H1 (cell line): ENCODE measurements at regions not wholly inside any gene's neighbourhood (a gene's known extent, or its start where the extent isn't known, plus 50 kb on each side); places are given as distances from the start of the nearest gene placed in this dataset.

Experiments
- CTCF ChIA-PET: fragments of 300-600 bp; sonication (Branson Sonifier 250); formaldehyde crosslinking; loops from one replicate; lab custom pipeline; 2021; ENCODE audit not compliant: partially characterized antibody; lab: Charles Lee
- POLR2A ChIA-PET: fragments of 300-600 bp; sonication (Branson Sonifier 250); formaldehyde crosslinking; loops from one replicate; lab custom pipeline; 2021; ENCODE audit warnings: inconsistent platforms; ENCODE audit not compliant: partially characterized antibody; lab: Charles Lee
- DNase-seq, 2 experiments: peaks; one replicate each; pipeline versions ENCODE4 v3.0.0 to v3.0.0-alpha.2; 2010 to 2022; ENCODE audit warnings: low spot score in 2 of 2, low read depth in 1 of 2, mixed read lengths in 1 of 2
- FAIRE-seq: peaks from 2 replicates; lab custom pipeline; 2011; peaks lifted over from hg19 to GRCh38; lab: Jason Lieb, UNC
- H2AFZ ChIP-seq: 2 replicates; pipeline ENCODE4 v1.8.1; 2012; ENCODE audit warnings: low read length, inconsistent platforms
- H2AK5ac ChIP-seq: 2 replicates; pipeline ENCODE4 v1.6.1; 2013; ENCODE audit warnings: low read depth, low read length
- H2BK120ac ChIP-seq: replicated peaks from 2 replicates; pipeline ENCODE3; 2013; ENCODE audit warnings: low read depth, low read length, inconsistent platforms
- H2BK12ac ChIP-seq: 2 replicates; pipeline ENCODE4 v1.6.1; 2013; ENCODE audit warnings: low read depth, low read length
- H2BK15ac ChIP-seq: 2 replicates; pipeline ENCODE4 v1.6.1; 2013; ENCODE audit warnings: low read length
- H2BK20ac ChIP-seq: 2 replicates; pipeline ENCODE4 v1.6.1; 2013; ENCODE audit warnings: low read length
- H2BK5ac ChIP-seq: 2 replicates; pipeline ENCODE4 v1.6.1; 2013; ENCODE audit warnings: low read depth, low read length
- H3K14ac ChIP-seq: 2 replicates; pipeline ENCODE4 v1.6.1; 2013; ENCODE audit warnings: inconsistent platforms; ENCODE audit not compliant: insufficient read length
- H3K18ac ChIP-seq: 2 replicates; pipeline ENCODE4 v1.6.1; 2013; ENCODE audit warnings: low read length; ENCODE audit errors: extremely low read depth
- H3K23ac ChIP-seq: 2 replicates; pipeline ENCODE4 v1.6.1; 2013; ENCODE audit warnings: inconsistent platforms; ENCODE audit not compliant: insufficient read length
- H3K23me2 ChIP-seq: 2 replicates; pipeline ENCODE4 v1.6.1; 2013; ENCODE audit warnings: low read depth, low read length
- H3K27ac ChIP-seq: 2 replicates; pipeline ENCODE4 v1.6.1; 2011; ENCODE audit warnings: low read depth, low read length, inconsistent platforms
- H3K27me3 ChIP-seq, 4 experiments: replicated peaks in 1 of 4; 1 replicate in 1 of 4; 2 replicates in 3 of 4; pipeline versions ENCODE4 v1.6.1 to v1.8.1; 2011 to 2013; ENCODE audit warnings: low read length in 3 of 4, mild to moderate bottlenecking in 3 of 4, inconsistent platforms in 2 of 4, mixed read lengths in 2 of 4, moderate library complexity in 1 of 4; ENCODE audit not compliant: control insufficient read depth in 3 of 4, insufficient read depth in 3 of 4; ENCODE audit errors: extremely low read depth in 1 of 4
- H3K36me3 ChIP-seq, 4 experiments: 2 replicates each; pipeline versions ENCODE4 v1.6.1 to v1.8.1; 2011 to 2013; ENCODE audit warnings: mild to moderate bottlenecking in 4 of 4, low read length in 3 of 4, moderate library complexity in 2 of 4, control low read depth in 1 of 4, inconsistent platforms in 1 of 4; ENCODE audit not compliant: insufficient read depth in 4 of 4, control insufficient read depth in 2 of 4
- H3K4ac ChIP-seq: replicated peaks from 2 replicates; pipeline ENCODE3; 2013; ENCODE audit warnings: low read length, low read depth, mixed read lengths, inconsistent platforms; ENCODE audit not compliant: insufficient read length
- H3K4me1 ChIP-seq, 4 experiments: replicated peaks in 1 of 4; 1 replicate in 1 of 4; 2 replicates in 3 of 4; pipeline versions ENCODE4 v1.6.1 to v1.8.1; 2011 to 2013; ENCODE audit warnings: low read length in 3 of 4, inconsistent platforms in 2 of 4, mixed read lengths in 1 of 4; ENCODE audit not compliant: insufficient read depth in 4 of 4, control insufficient read depth in 3 of 4
- H3K4me2 ChIP-seq, 2 experiments: 2 replicates each; pipeline versions ENCODE4 v1.6.1 to v1.8.1; 2011 to 2013; ENCODE audit warnings: low read depth in 2 of 2, low read length in 2 of 2, control low read depth in 1 of 2, inconsistent platforms in 1 of 2, mild to moderate bottlenecking in 1 of 2; ENCODE audit not compliant: insufficient read depth in 1 of 2
- H3K4me3 ChIP-seq, 4 experiments: fragments of 200-600, 300-600 bp in 1 of 4; sonication (generic), shearing (Covaris generic), sonication (Bioruptor Twin) in 1 of 4; 2 replicates each; pipeline versions ENCODE4 v1.5.1 to v1.8.1; 2011 to 2016; ENCODE audit warnings: low read length in 4 of 4, low read depth in 3 of 4, control low read depth in 2 of 4, inconsistent platforms in 2 of 4, mild to moderate bottlenecking in 2 of 4, mixed read lengths in 1 of 4, moderate library complexity in 1 of 4; ENCODE audit not compliant: insufficient read depth in 2 of 4; ENCODE audit errors: extremely low read depth in 1 of 4
- H3K56ac ChIP-seq: replicated peaks from 2 replicates; pipeline ENCODE3; 2013; ENCODE audit warnings: low read depth, mild to moderate bottlenecking, mixed read lengths, low read length, inconsistent platforms; ENCODE audit not compliant: insufficient read length
- H3K79me1 ChIP-seq: 2 replicates; pipeline ENCODE4 v1.6.1; 2013; ENCODE audit warnings: low read depth, low read length, control low read depth
- H3K79me2 ChIP-seq, 2 experiments: 2 replicates each; pipeline versions ENCODE4 v1.6.1 to v1.8.1; 2012 to 2013; ENCODE audit warnings: low read length in 2 of 2, mild to moderate bottlenecking in 2 of 2, inconsistent platforms in 1 of 2; ENCODE audit not compliant: insufficient read depth in 2 of 2, control insufficient read depth in 1 of 2
- H3K9ac ChIP-seq, 4 experiments: replicated peaks in 1 of 4; 1 replicate in 1 of 4; 2 replicates in 3 of 4; pipeline versions ENCODE4 v1.6.1 to v1.8.1; 2011 to 2013; ENCODE audit warnings: low read depth in 3 of 4, low read length in 3 of 4, control low read depth in 2 of 4, mild to moderate bottlenecking in 2 of 4, moderate library complexity in 2 of 4, inconsistent platforms in 1 of 4; ENCODE audit errors: extremely low read depth in 1 of 4
- H3K9me3 ChIP-seq, 2 experiments: 2 replicates each; pipeline versions ENCODE4 v1.6.1 to v1.8.1; 2012 to 2013; ENCODE audit warnings: mild to moderate bottlenecking in 2 of 2, moderate library complexity in 2 of 2, control low read depth in 1 of 2, inconsistent platforms in 1 of 2, low read depth in 1 of 2, low read length in 1 of 2, mixed read lengths in 1 of 2; ENCODE audit not compliant: insufficient read depth in 2 of 2
- H4K20me1 ChIP-seq, 2 experiments: replicated peaks in 1 of 2; 2 replicates each; pipeline versions ENCODE3 to v1.8.1; 2011 to 2013; ENCODE audit warnings: inconsistent platforms in 2 of 2, low read length in 2 of 2, mild to moderate bottlenecking in 1 of 2; ENCODE audit not compliant: insufficient read depth in 2 of 2, control insufficient read depth in 1 of 2
- H4K5ac ChIP-seq: 2 replicates; pipeline ENCODE4 v1.6.1; 2013; ENCODE audit warnings: low read length, low read depth, mixed read lengths, inconsistent platforms; ENCODE audit not compliant: insufficient read length
- H4K8ac ChIP-seq: 2 replicates; pipeline ENCODE4 v1.8.0; 2013; ENCODE audit warnings: mild to moderate bottlenecking, moderate library complexity, low read length, inconsistent platforms; ENCODE audit not compliant: insufficient read depth; ENCODE audit errors: extremely low read depth
- H4K91ac ChIP-seq: replicated peaks from 2 replicates; pipeline ENCODE3; 2013; ENCODE audit warnings: low read length, mixed read lengths, inconsistent platforms; ENCODE audit not compliant: insufficient read length
- MAX ChIP-seq: IDR thresholded peaks from 2 replicates; pipeline ENCODE4 v1.6.1; 2012; ENCODE audit warnings: inconsistent platforms
- WGBS, 2 experiments: shearing (Covaris generic) in 1 of 2; methylation state at CpG; one replicate each; pipeline versions ENCODE4 v1.1.6 to v1.1.7; 2013 to 2015; ENCODE audit warnings: low lambda C conversion rate in 2 of 2, mixed read lengths in 2 of 2, inconsistent platforms in 1 of 2, low coverage in 1 of 2, missing lambda C conversion rate in 1 of 2; ENCODE audit not compliant: insufficient replicate concordance in 2 of 2, insufficient coverage in 1 of 2, insufficient read length in 1 of 2; ENCODE audit errors: extremely low coverage in 1 of 2, missing lambda C conversion rate in 1 of 2; 5-methylcytosine and 5-hydroxymethylcytosine counted together

- H3K79me2 ChIP-seq, result no peaks in the 10 kb centered on the region
- H3K4ac ChIP-seq, result no peak overlapping the region
- H2BK5ac ChIP-seq, result no peak overlapping the region
- H3K56ac ChIP-seq, result no peak overlapping the region
- H3K4me1 ChIP-seq, result no peaks in the 10 kb centered on the region
- no peak overlapping the region for H2BK15ac ChIP-seq
- H3K4me3 ChIP-seq, result no peak overlapping the region
- ChIA-PET POLR2A (no interaction called here), CTCF (interaction anchor here (1.2 kb wide), 1 partner anchor 8 kb away, joined by 3 read pairs; no protein-coding TSS in a partner anchor)
- no peak overlapping the region for H2AFZ ChIP-seq
- H3K79me1 ChIP-seq, result no peaks in the 10 kb centered on the region; the same call in 1 of the 2 replicates
- H3K23ac ChIP-seq, result no peak overlapping the region
- DNase-seq, result no peak
- no peak overlapping the region for H3K27ac ChIP-seq
- no peak overlapping the region for H4K91ac ChIP-seq
- H2BK20ac ChIP-seq, result no peak overlapping the region
- H3K4me2 ChIP-seq, result no peak overlapping the region
- H4K8ac ChIP-seq, result no peak overlapping the region
- no peak overlapping the region for H2BK12ac ChIP-seq
- no peak overlapping the region for H2BK120ac ChIP-seq
- 84% methylated on average over 7 of the region's 7 CpGs; no CpG with 5 or more reads in 1 of the 2 experiments for WGBS, 2 experiments
- H4K5ac ChIP-seq, result no peak overlapping the region
- H3K18ac ChIP-seq, result no peak overlapping the region
- no peak overlapping the region for H3K14ac ChIP-seq
- no peaks in the 10 kb centered on the region for H3K27me3 ChIP-seq
- no peak overlapping the region for H3K9ac ChIP-seq
- H3K23me2 ChIP-seq, result no peaks in the 10 kb centered on the region
- no peaks in the 10 kb centered on the region for H3K9me3 ChIP-seq
- H3K36me3 ChIP-seq, result no peaks in the 10 kb centered on the region
- no peaks in the 10 kb centered on the region for H4K20me1 ChIP-seq
- no peak overlapping the region for H2AK5ac ChIP-seq
- FAIRE-seq, result no peak
- TF ChIP-seq MAX, result no peak
Observed at GRCh38 chr2:23009545-23010149, 375.3 kb upstream of the KLHL29 start.
